HG03060 (cell line): ENCODE measurements at regions not wholly inside any gene's neighbourhood (a gene's known extent, or its start where the extent isn't known, plus 50 kb on each side); places are given as distances from the start of the nearest gene placed in this dataset.
"Not testable (repeated sequence)": the region's sequence is repeated elsewhere in the genome, so short reads cannot be mapped to it uniquely, and the experiment has no call there.

Experiments used
- ATAC-seq: cut with Tn5 transposase; IDR thresholded peaks from one replicate; pipeline ENCODE4 v1.9.1; 2021; ENCODE audit warnings: low read depth, moderate number of reproducible peaks; ENCODE audit not compliant: unreplicated experiment

GRCh38 chr5:130627145-130627544 is 537.9 kb downstream of the HINT1 start:
- ATAC-seq, result no peak

- no peak for ATAC-seq
Observed at GRCh38 chr5:130624805-130625204, 540.3 kb downstream of the HINT1 start.

GRCh38 chr5:130616161-130616560 is 548.9 kb downstream of the HINT1 start:
- ATAC-seq, result no peak

GRCh38 chr5:130605234-130605633 is 559.8 kb downstream of the HINT1 start:
- no peak for ATAC-seq

- ATAC-seq, result not testable (repeated sequence)
Observed at GRCh38 chr5:130596647-130597046, 568.4 kb downstream of the HINT1 start.

- ATAC-seq, result no peak
Observed at GRCh38 chr5:130580264-130580663, 584.8 kb downstream of the HINT1 start.

GRCh38 chr5:130578354-130578753 is 586.7 kb downstream of the HINT1 start:
- no peak for ATAC-seq

- no peak for ATAC-seq
Observed at GRCh38 chr5:130571076-130571475, 594.0 kb downstream of the HINT1 start.

GRCh38 chr5:130568791-130569190 is 596.3 kb downstream of the HINT1 start:
- ATAC-seq, result no peak

- ATAC-seq, result no peak
Observed at GRCh38 chr5:130555429-130555828, 609.6 kb downstream of the HINT1 start.

GRCh38 chr5:130550562-130550928 is 614.5 kb downstream of the HINT1 start:
- ATAC-seq, result no peak

GRCh38 chr5:130549884-130550561 is 615.0 kb downstream of the HINT1 start:
- ATAC-seq, result no peak

GRCh38 chr5:130546211-130546610 is 618.8 kb downstream of the HINT1 start:
- ATAC-seq, result no peak

- ATAC-seq, result no peak
Observed at GRCh38 chr5:130545291-130545690, 619.8 kb downstream of the HINT1 start.

- no peak for ATAC-seq
Observed at GRCh38 chr5:130541617-130542221, 623.3 kb downstream of the HINT1 start.

- no peak for ATAC-seq
Observed at GRCh38 chr5:130536691-130537090, 628.4 kb downstream of the HINT1 start.

- ATAC-seq, result no peak
Observed at GRCh38 chr5:130532786-130533185, 628.5 kb downstream of the CHSY3 start.

GRCh38 chr5:130529511-130530485 is 625.5 kb downstream of the CHSY3 start:
- no peak for ATAC-seq

GRCh38 chr5:130529111-130529510 is 624.8 kb downstream of the CHSY3 start:
- no peak for ATAC-seq

GRCh38 chr5:130528474-130528873 is 624.2 kb downstream of the CHSY3 start:
- ATAC-seq, result no peak

- no peak for ATAC-seq
Observed at GRCh38 chr5:130526708-130527107, 622.4 kb downstream of the CHSY3 start.
